ENCODE measurements at regions not wholly inside any gene's neighbourhood (a gene's known extent, or its start where the extent isn't known, plus 50 kb on each side); places are given as distances from the start of the nearest gene placed in this dataset.

DNA sequence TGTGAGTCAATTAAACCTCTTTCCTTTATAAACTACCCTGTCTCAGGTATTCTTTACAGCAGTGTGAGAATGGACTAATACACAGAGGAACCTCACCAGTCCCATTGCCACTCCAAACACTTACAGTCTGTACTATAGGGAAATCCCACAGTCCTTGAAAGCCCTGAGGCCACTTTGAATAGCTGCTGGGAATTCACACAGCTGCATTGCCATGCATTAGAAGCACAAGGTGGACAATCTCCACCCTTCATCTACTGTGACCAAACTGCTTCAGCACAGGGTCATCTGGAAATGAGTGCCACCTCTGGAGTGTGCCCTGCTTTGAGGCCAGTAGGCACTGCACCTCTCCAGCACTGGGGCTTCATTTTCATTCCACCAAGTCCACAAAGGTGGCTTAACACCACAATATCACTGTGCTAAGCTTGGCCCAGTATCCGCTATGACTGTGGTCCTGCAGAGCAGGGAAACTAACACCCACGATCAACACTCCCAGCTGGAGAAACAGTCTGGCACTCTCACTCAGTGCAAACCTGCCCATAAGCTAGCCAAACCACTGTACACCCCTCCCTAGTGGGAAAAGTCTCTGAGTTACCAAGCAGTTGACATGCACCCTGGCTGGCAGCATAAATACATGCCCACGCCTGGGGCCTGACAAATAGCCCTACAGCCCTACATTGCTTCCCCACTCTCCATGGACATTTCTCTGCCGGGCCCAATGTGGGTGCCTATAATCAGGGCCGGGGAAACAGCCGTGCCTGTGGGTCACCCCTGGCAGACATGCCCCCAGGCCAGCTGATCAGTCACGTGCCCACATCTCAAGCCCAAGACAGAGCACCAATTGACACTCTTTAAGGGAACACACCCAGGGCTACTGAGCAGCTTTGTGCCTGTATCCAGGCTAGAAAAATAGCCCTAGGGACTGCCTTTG lies 294.3 kb upstream of the MGAT4C start:
- H3K4me3 ChIP-seq (ENCODE audit: low read depth, low read length) = no peak overlapping the region
- no peak for TF ChIP-seq CTCF (IDR thresholded peaks at IDR 0.05; ENCODE audit: insufficient read depth, low read depth, low read length, missing control alignments)
- DNase-seq (ENCODE audit: low read depth) = no peak

DNA sequence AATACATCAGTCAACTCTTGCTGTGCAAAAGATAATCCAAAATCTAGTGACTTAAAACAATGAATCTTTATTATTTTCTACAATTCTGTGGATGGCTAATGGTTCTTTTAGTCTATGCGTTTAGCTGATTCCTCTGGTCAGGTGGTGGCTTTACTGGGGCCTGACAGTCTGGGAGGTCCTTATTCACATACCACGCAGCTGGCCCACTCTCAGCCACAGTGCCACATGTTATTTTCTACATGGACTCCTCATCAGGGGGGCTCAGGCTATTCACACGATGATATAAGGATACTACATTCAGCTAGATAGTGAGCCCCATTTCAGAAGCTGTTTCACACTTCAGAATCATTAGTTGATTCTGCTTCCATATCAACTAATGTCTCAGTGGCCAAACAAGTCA lies 287.5 kb upstream of the MGAT4C start:
- no peak overlapping the region for H3K4me3 ChIP-seq (ENCODE audit: low read depth, low read length)
- TF ChIP-seq CTCF (IDR thresholded peaks at IDR 0.05; ENCODE audit: insufficient read depth, low read depth, low read length, missing control alignments) = no peak
- no peak for DNase-seq (ENCODE audit: low read depth)

DNA sequence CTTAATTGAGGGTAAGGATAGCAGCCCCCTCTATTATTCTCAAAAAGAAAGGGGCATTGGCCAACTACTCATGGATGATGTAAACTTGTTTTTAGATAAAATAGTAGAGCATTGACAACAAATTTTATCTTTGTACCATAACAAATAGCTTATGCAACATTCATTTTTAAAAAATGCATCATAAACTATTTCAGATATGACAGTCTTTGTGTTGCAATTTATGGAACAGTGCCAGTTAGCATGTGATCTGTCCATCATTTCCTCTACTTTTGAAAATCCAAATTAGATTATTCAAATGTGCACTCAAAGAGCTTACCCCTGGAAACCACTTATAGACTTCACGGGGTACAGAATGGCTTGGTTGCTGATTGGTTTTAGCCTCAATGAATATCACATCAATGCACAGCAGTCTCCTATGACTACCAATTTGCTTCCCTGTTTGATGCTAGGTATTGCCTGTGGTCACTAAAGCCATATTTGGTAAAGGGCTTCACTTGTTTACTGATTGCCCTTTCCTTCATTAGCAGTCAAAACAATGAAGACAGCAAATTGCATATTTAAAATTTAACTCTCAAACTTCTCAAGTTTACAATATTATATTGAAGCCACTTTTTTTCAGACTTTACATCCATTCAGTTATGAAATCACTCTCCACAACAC lies 274.9 kb upstream of the MGAT4C start:
- H3K4me3 ChIP-seq (ENCODE audit: low read depth, low read length) = no peak overlapping the region
- DNase-seq (ENCODE audit: low read depth) = no peak
- TF ChIP-seq CTCF (IDR thresholded peaks at IDR 0.05; ENCODE audit: insufficient read depth, low read depth, low read length, missing control alignments) = no peak

GRCh38 chr12:86526060-86526595 lies 269.9 kb upstream of the MGAT4C start:
- no peak for TF ChIP-seq CTCF (IDR thresholded peaks at IDR 0.05; ENCODE audit: insufficient read depth, low read depth, low read length, missing control alignments)
- no peak for DNase-seq (ENCODE audit: low read depth)
- no peak overlapping the region for H3K4me3 ChIP-seq (ENCODE audit: low read depth, low read length)

DNA sequence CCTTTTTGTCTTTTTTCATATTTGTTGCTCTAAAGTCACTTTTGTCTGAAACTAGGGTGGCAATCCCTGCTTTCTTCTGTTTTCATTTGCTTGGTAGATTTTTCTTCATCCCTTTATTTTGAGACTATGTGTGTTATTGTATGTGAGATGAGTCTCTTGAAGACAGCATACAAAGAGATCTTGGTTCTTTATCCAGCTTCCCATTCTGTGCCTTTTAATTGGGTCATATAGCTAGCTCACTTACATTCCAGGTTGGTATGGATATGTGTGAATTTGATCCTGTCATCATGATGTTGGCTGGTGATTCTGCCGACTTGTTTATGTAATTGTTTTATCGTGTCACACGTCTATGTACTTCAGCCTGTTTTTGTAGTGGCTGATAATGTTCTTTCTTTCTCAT lies 267.7 kb upstream of the MGAT4C start:
- no peak overlapping the region for H3K4me3 ChIP-seq (ENCODE audit: low read depth, low read length)
- no peak for DNase-seq (ENCODE audit: low read depth)
- no peak for TF ChIP-seq CTCF (IDR thresholded peaks at IDR 0.05; ENCODE audit: insufficient read depth, low read depth, low read length, missing control alignments)

DNA sequence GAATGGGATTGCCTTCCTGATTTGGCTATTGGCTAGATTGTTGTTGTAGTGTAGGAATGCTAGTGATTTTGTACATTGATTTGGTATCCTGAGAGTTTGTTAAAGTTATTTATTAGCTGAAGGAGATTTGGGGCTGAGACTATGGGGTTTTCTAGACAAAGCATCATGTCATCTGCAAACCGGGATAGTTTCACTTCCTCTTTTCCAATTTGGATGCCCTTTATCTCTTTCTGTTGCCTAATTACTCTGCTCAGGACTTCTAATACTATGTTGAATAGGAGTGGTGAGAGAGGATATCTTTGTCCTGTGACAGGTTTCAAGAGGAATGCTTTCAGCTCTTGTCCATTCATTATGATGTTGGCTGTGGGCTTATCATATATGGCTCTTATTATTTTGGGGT lies 265.7 kb upstream of the MGAT4C start:
- H3K4me3 ChIP-seq (ENCODE audit: low read depth, low read length) = no peak overlapping the region
- DNase-seq (ENCODE audit: low read depth) = no peak
- TF ChIP-seq CTCF (IDR thresholded peaks at IDR 0.05; ENCODE audit: insufficient read depth, low read depth, low read length, missing control alignments) = no peak

All from GM12865 (cell line).